ENCODE measurements at regions not wholly inside any gene's neighbourhood (a gene's known extent, or its start where the extent isn't known, plus 50 kb on each side); places are given as distances from the start of the nearest gene placed in this dataset.

DNA sequence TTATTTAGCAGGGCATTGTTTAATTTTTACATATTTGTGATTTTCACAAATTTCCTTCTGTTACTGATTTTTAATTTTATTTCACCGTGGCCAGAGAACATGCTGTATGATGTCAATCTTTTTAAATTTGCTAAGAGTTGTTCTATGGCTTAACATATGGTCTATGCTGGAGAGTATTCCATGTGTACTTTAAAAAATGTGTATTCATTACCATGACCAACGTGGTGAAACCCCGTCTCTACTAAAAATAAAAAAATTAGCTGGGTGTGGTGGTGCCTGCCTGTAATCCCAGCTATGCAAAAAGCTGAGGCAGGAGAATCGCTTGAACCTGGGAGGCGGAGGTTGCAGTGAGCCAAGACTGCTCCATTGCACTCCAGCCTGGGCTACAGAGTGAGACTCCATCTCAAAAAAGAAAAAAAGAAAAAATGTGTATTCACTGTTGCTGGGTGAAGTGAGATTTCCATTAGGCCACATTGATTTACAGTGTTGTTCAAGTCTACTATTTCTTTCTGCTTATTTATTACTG is 258.2 kb downstream of the EDEM1 start:
- TF ChIP-seq, protein P1, sequence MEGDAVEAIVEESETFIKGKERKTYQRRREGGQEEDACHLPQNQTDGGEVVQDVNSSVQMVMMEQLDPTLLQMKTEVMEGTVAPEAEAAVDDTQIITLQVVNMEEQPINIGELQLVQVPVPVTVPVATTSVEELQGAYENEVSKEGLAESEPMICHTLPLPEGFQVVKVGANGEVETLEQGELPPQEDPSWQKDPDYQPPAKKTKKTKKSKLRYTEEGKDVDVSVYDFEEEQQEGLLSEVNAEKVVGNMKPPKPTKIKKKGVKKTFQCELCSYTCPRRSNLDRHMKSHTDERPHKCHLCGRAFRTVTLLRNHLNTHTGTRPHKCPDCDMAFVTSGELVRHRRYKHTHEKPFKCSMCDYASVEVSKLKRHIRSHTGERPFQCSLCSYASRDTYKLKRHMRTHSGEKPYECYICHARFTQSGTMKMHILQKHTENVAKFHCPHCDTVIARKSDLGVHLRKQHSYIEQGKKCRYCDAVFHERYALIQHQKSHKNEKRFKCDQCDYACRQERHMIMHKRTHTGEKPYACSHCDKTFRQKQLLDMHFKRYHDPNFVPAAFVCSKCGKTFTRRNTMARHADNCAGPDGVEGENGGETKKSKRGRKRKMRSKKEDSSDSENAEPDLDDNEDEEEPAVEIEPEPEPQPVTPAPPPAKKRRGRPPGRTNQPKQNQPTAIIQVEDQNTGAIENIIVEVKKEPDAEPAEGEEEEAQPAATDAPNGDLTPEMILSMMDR (IDR thresholded peaks at IDR 0.05) = no peak
- TF ChIP-seq POLR2A (IDR thresholded peaks at IDR 0.05) (no peak), POLR2AphosphoS5 (IDR thresholded peaks at IDR 0.05) (no peak)

Data from prostate gland (tissue), 2 donors.